HCT116 (cell line): ENCODE measurements at regions not wholly inside any gene's neighbourhood (a gene's known extent, or its start where the extent isn't known, plus 50 kb on each side); places are given as distances from the start of the nearest gene placed in this dataset.

Source experiments
- ATAC-seq: fragments of 200-7000 bp; cut with Tn5 transposase; 2 replicates; pipeline ENCODE4 v1.9.1; 2020; ENCODE audit warnings: mild to moderate bottlenecking, moderate library complexity
- BruUV-seq: library from RNA; stranded (reverse); fragments of 400-500 nt; replicated peaks from 2 replicates; lab custom pipeline; 2021; lab: Mats Ljungman, UMichigan
- CTCF ChIA-PET: fragments of 300-600 bp; sonication (Branson Sonifier 250); formaldehyde crosslinking; loops from one replicate; lab custom pipeline; 2021; ENCODE audit warnings: antibody characterized with exemption; lab: Charles Lee
- POLR2A ChIA-PET: fragments of 300-600, 350-600 bp; sonication (Branson Sonifier 250); formaldehyde crosslinking; loops from one replicate; lab custom pipeline; 2021; ENCODE audit warnings: antibody characterized with exemption; lab: Charles Lee
- RAD21 ChIA-PET, 2 experiments: fragments of 300-600 bp; sonication (Branson Sonifier 250); formaldehyde crosslinking; loops; one replicate each; lab custom pipeline; 2023; ENCODE audit warnings: low total read pairs in 2 of 2; ENCODE audit not compliant: uncharacterized antibody in 2 of 2, unreplicated experiment in 2 of 2, low non-redundant PET in 1 of 2; lab: Charles Lee
- DNase-seq: peaks from one replicate; pipeline ENCODE4 v3.0.0-alpha.2; 2010; ENCODE audit warnings: low read depth, low spot score
- H2AFZ ChIP-seq: fragments of 200-600 bp; shearing (Covaris generic), sonication (generic); 2 replicates; pipeline ENCODE4 v1.6.1; 2017; ENCODE audit warnings: low read depth, mixed run types, mixed read lengths, antibody characterized with exemption, low read length; ENCODE audit not compliant: poor library complexity, severe bottlenecking
- H3K27ac ChIP-seq: 2 replicates; pipeline ENCODE4 v1.5.1; 2012; ENCODE audit warnings: low read depth, low read length
- H3K27me3 ChIP-seq: fragments of 200-600 bp; sonication (generic); 2 replicates; pipeline ENCODE4 v1.6.1; 2016; ENCODE audit warnings: mixed run types, low read length, mixed read lengths; ENCODE audit not compliant: insufficient read depth
- H3K36me3 ChIP-seq, 2 experiments: fragments of 200-500 bp in 1 of 2; fragments of 200-600 bp in 1 of 2; sonication (Bioruptor generic) in 1 of 2; sonication (generic) in 1 of 2; 2 replicates each; pipeline versions ENCODE4 v1.5.1 to v1.6.1; 2014 to 2016; ENCODE audit warnings: low read length in 2 of 2, inconsistent platforms in 1 of 2, mixed read lengths in 1 of 2, mixed run types in 1 of 2; ENCODE audit not compliant: insufficient read depth in 2 of 2, control insufficient read depth in 1 of 2
- H3K4me1 ChIP-seq, 2 experiments: fragments of 200-600 bp in 1 of 2; sonication (generic) in 1 of 2; 2 replicates each; pipeline versions ENCODE4 v1.5.1 to v1.6.1; 2012 to 2017; ENCODE audit warnings: low read length in 2 of 2, inconsistent platforms in 1 of 2, mild to moderate bottlenecking in 1 of 2, mixed read lengths in 1 of 2, mixed run types in 1 of 2, moderate library complexity in 1 of 2; ENCODE audit not compliant: insufficient read depth in 2 of 2, control insufficient read depth in 1 of 2
- H3K4me2 ChIP-seq: fragments of 200-600 bp; sonication (generic); 2 replicates; pipeline ENCODE4 v1.6.1; 2017; ENCODE audit warnings: mixed run types, low read length, mixed read lengths
- H3K4me3 ChIP-seq, 2 experiments: fragments of 200-600 bp in 1 of 2; sonication (generic) in 1 of 2; replicated peaks in 1 of 2; 2 replicates each; pipeline ENCODE4 v1.5.1; 2011 to 2016; ENCODE audit warnings: low read length in 2 of 2, control low read depth in 1 of 2, low read depth in 1 of 2, mild to moderate bottlenecking in 1 of 2, mixed read lengths in 1 of 2, mixed run types in 1 of 2
- H3K79me2 ChIP-seq: fragments of 200-600 bp; sonication (generic); 2 replicates; pipeline ENCODE4 v1.6.1; 2017; ENCODE audit warnings: mild to moderate bottlenecking, mixed run types, low read length, moderate library complexity, mixed read lengths; ENCODE audit not compliant: insufficient read depth
- H3K9ac ChIP-seq: fragments of 200-600 bp; sonication (generic); 2 replicates; pipeline ENCODE4 v1.6.1; 2016; ENCODE audit warnings: low read length, mixed read lengths
- H3K9me2 ChIP-seq: fragments of 200-600 bp; sonication (generic), shearing (Covaris generic); 2 replicates; pipeline ENCODE4 v1.6.1; 2017; ENCODE audit warnings: mixed run types, mild to moderate bottlenecking, moderate library complexity; ENCODE audit not compliant: insufficient read depth
- H3K9me3 ChIP-seq, 2 experiments: fragments of 200-500 bp in 1 of 2; fragments of 200-600 bp in 1 of 2; sonication (Bioruptor generic) in 1 of 2; sonication (generic) in 1 of 2; 2 replicates each; pipeline ENCODE4 v1.6.1; 2014 to 2017; ENCODE audit warnings: low read length in 2 of 2, mixed read lengths in 2 of 2, inconsistent platforms in 1 of 2, low read depth in 1 of 2, mild to moderate bottlenecking in 1 of 2, mixed run types in 1 of 2, moderate library complexity in 1 of 2; ENCODE audit not compliant: control insufficient read depth in 1 of 2, insufficient read depth in 1 of 2
- H4K20me1 ChIP-seq: fragments of 200-600 bp; sonication (generic), shearing (Covaris generic); 2 replicates; pipeline ENCODE4 v1.6.1; 2017; ENCODE audit warnings: mixed run types, mild to moderate bottlenecking, moderate library complexity; ENCODE audit not compliant: insufficient read depth
- CBX3 ChIP-seq: IDR thresholded peaks from 2 replicates; pipeline ENCODE4 v1.6.1; 2012; ENCODE audit warnings: low read depth
- EGR1 ChIP-seq: IDR thresholded peaks from 2 replicates; pipeline ENCODE4 v1.6.1; 2012; ENCODE audit warnings: low read depth
- ELF1 ChIP-seq: IDR thresholded peaks from 2 replicates; pipeline ENCODE4 v1.6.1; 2012; ENCODE audit warnings: low read depth, borderline replicate concordance
- EZH2 ChIP-seq: fragments of 200-600 bp; sonication (generic); IDR thresholded peaks from 2 replicates; pipeline ENCODE4 v1.6.1; 2017; ENCODE audit warnings: antibody characterized with exemption, mixed run types
- MAX ChIP-seq: IDR thresholded peaks from 2 replicates; pipeline ENCODE4 v1.6.1; 2012
- POLR2AphosphoS5 ChIP-seq: IDR thresholded peaks from 2 replicates; pipeline ENCODE4 v1.6.1; 2011; ENCODE audit warnings: mild to moderate bottlenecking, low read depth, low read length, moderate library complexity
- RAD21 ChIP-seq: IDR thresholded peaks from 2 replicates; pipeline ENCODE4 v1.6.1; 2012; ENCODE audit warnings: low read depth, mild to moderate bottlenecking
- REST ChIP-seq: IDR thresholded peaks from 2 replicates; pipeline ENCODE4 v1.6.1; 2012; ENCODE audit warnings: low read depth
- SP1 ChIP-seq: IDR thresholded peaks from 2 replicates; pipeline ENCODE4 v1.6.1; 2012; ENCODE audit warnings: low read depth
- SRF ChIP-seq: IDR thresholded peaks from 2 replicates; pipeline ENCODE4 v1.6.1; 2012; ENCODE audit warnings: low read depth
- TCF7L2 ChIP-seq: IDR thresholded peaks from 2 replicates; pipeline ENCODE4 v1.7.0; 2011; ENCODE audit warnings: borderline replicate concordance, inconsistent platforms; ENCODE audit not compliant: insufficient read depth, insufficient read length; ENCODE audit errors: extremely low read depth
- YY1 ChIP-seq: IDR thresholded peaks from 2 replicates; pipeline ENCODE4 v1.6.1; 2011; ENCODE audit warnings: low read length, low read depth, moderate library complexity, mild to moderate bottlenecking; ENCODE audit not compliant: insufficient replicate concordance; ENCODE audit errors: extremely low read depth
- ZFX ChIP-seq: fragments of 450-650 bp; IDR thresholded peaks from 2 replicates; pipeline ENCODE4 v1.6.1; 2017
- intact Hi-C: fragments of 100-400 bp; cut with micrococcal nuclease; formaldehyde crosslinking; loops from 2 replicates; pipeline ENCODE4 v1.10.0; 2022
- TF ChIP-seq, protein P1 (sequence below): IDR thresholded peaks from 2 replicates; pipeline ENCODE4 v1.6.1; 2011; ENCODE audit warnings: mild to moderate bottlenecking, low read length, moderate library complexity; ENCODE audit not compliant: insufficient replicate concordance; ENCODE audit errors: extremely low read depth
- TF ChIP-seq, protein P2 (sequence below), 3 experiments: fragments of 200-600 bp in 1 of 3; sonication (generic) in 1 of 3; IDR thresholded peaks in 2 of 3; conservative IDR thresholded peaks in 1 of 3; 2 replicates each; pipeline ENCODE4 v1.5.1; 2012 to 2017; ENCODE audit warnings: low read depth in 2 of 3, low read length in 2 of 3, antibody characterized with exemption in 1 of 3, borderline replicate concordance in 1 of 3, control low read depth in 1 of 3, mild to moderate bottlenecking in 1 of 3, mixed read lengths in 1 of 3, mixed run types in 1 of 3, moderate library complexity in 1 of 3; ENCODE audit not compliant: insufficient read depth in 1 of 3

- ChIA-PET CTCF (no interaction called here), POLR2A (no interaction called here)
- Histone ChIP-seq H3K27me3 (no peaks in the 10 kb centered on the region), H4K20me1 (no peaks in the 10 kb centered on the region), H3K79me2 (no peaks in the 10 kb centered on the region), H3K36me3 (no peaks in the 10 kb centered on the region), H3K4me2 (no peak overlapping the region), H3K27ac (no peak overlapping the region), H2AFZ (no peak overlapping the region), H3K4me3 (no peak overlapping the region), H3K4me1 (no peaks in the 10 kb centered on the region)
- intact Hi-C loops, result no loop called here
- BruUV-seq, result no TSS peak
- no peak for ATAC-seq
- no peak for TF ChIP-seq TCF7L2
- TF ChIP-seq CBX3, result no peak
- TF ChIP-seq YY1, result no peak
- no peak for TF ChIP-seq EGR1
- TF ChIP-seq POLR2AphosphoS5, result no peak
- no peak for TF ChIP-seq SP1
- TF ChIP-seq SRF, result no peak
- no peak for TF ChIP-seq MAX
- TF ChIP-seq ZFX, result no peak
- TF ChIP-seq, protein P1, sequence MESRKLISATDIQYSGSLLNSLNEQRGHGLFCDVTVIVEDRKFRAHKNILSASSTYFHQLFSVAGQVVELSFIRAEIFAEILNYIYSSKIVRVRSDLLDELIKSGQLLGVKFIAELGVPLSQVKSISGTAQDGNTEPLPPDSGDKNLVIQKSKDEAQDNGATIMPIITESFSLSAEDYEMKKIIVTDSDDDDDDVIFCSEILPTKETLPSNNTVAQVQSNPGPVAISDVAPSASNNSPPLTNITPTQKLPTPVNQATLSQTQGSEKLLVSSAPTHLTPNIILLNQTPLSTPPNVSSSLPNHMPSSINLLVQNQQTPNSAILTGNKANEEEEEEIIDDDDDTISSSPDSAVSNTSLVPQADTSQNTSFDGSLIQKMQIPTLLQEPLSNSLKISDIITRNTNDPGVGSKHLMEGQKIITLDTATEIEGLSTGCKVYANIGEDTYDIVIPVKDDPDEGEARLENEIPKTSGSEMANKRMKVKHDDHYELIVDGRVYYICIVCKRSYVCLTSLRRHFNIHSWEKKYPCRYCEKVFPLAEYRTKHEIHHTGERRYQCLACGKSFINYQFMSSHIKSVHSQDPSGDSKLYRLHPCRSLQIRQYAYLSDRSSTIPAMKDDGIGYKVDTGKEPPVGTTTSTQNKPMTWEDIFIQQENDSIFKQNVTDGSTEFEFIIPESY, result no peak
- TF ChIP-seq, protein P2, sequence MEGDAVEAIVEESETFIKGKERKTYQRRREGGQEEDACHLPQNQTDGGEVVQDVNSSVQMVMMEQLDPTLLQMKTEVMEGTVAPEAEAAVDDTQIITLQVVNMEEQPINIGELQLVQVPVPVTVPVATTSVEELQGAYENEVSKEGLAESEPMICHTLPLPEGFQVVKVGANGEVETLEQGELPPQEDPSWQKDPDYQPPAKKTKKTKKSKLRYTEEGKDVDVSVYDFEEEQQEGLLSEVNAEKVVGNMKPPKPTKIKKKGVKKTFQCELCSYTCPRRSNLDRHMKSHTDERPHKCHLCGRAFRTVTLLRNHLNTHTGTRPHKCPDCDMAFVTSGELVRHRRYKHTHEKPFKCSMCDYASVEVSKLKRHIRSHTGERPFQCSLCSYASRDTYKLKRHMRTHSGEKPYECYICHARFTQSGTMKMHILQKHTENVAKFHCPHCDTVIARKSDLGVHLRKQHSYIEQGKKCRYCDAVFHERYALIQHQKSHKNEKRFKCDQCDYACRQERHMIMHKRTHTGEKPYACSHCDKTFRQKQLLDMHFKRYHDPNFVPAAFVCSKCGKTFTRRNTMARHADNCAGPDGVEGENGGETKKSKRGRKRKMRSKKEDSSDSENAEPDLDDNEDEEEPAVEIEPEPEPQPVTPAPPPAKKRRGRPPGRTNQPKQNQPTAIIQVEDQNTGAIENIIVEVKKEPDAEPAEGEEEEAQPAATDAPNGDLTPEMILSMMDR (IDR thresholded peaks at IDR 0.05 in 2 of 3, conservative IDR thresholded peaks at IDR 0.05 in 1 of 3; ENCODE audit: borderline replicate concordance in 1 of 3, insufficient read depth in 1 of 3, low read depth in 2 of 3, low read length in 2 of 3), result no peak
- TF ChIP-seq EZH2, result no peak
- no peak for TF ChIP-seq ELF1
- TF ChIP-seq REST, result no peak
- no peak for TF ChIP-seq RAD21
- TF ChIP-seq, all 23 proteins: peak for 0
- Histone ChIP-seq H3K9me3 (no peaks in the 10 kb centered on the region), H3K9me2 (no peaks in the 10 kb centered on the region), H3K9ac (no peak overlapping the region)
- DNase-seq, result no peak
- RAD21 ChIA-PET, result no interaction called here
Observed at GRCh38 chr3:109480014-109480413, 142.7 kb upstream of the DPPA4 start.
